Panc1 (cell line): ENCODE measurements at regions not wholly inside any gene's neighbourhood (a gene's known extent, or its start where the extent isn't known, plus 50 kb on each side); places are given as distances from the start of the nearest gene placed in this dataset.

ENCODE experiments used
- ATAC-seq: fragments of 200-7000 bp; cut with Tn5 transposase; 2 replicates; pipeline ENCODE4 v1.9.1; 2020; ENCODE audit warnings: mild to moderate bottlenecking, moderate library complexity
- BruUV-seq: library from RNA; stranded (reverse); fragments of 400-500 nt; replicated peaks from 2 replicates; lab custom pipeline; 2021; lab: Mats Ljungman, UMichigan
- CTCF ChIA-PET: fragments of 300-600 bp; sonication (Branson Sonifier 250); formaldehyde crosslinking; loops from one replicate; lab custom pipeline; 2022; ENCODE audit warnings: antibody characterized with exemption; lab: Charles Lee
- POLR2A ChIA-PET: fragments of 300-600 bp; sonication (Branson Sonifier 250); formaldehyde crosslinking; loops from one replicate; lab custom pipeline; 2022; ENCODE audit warnings: antibody characterized with exemption; lab: Charles Lee
- DNase-seq: peaks from one replicate; pipeline ENCODE4 v3.0.0-alpha.2; 2010; ENCODE audit warnings: low read depth, low spot score
- H3K27ac ChIP-seq: 2 replicates; pipeline ENCODE4 v1.5.1; 2011; ENCODE audit warnings: mild to moderate bottlenecking, low read length, inconsistent platforms
- H3K27me3 ChIP-seq: fragments of 200-500 bp; sonication (Bioruptor generic); 2 replicates; pipeline ENCODE4 v1.6.0; 2014; ENCODE audit warnings: low read length, inconsistent platforms; ENCODE audit not compliant: control insufficient read depth, insufficient read depth
- H3K36me3 ChIP-seq: fragments of 200-500 bp; sonication (Bioruptor generic); 2 replicates; pipeline ENCODE4 v1.5.1; 2014; ENCODE audit warnings: inconsistent platforms, mild to moderate bottlenecking, low read length, moderate library complexity; ENCODE audit not compliant: control insufficient read depth, insufficient read depth
- H3K4me1 ChIP-seq: 2 replicates; pipeline ENCODE4 v1.5.1; 2011; ENCODE audit warnings: inconsistent platforms, mild to moderate bottlenecking, low read length, moderate library complexity; ENCODE audit not compliant: control insufficient read depth, insufficient read depth
- H3K4me3 ChIP-seq, 2 experiments: 2 replicates each; pipeline ENCODE4 v1.5.1; 2011 to 2012; ENCODE audit warnings: low read depth in 2 of 2, low read length in 2 of 2, mild to moderate bottlenecking in 2 of 2, inconsistent platforms in 1 of 2, moderate library complexity in 1 of 2
- H3K9me3 ChIP-seq: fragments of 200-500 bp; sonication (Bioruptor generic); 2 replicates; pipeline ENCODE4 v1.5.1; 2014; ENCODE audit warnings: low read depth, mild to moderate bottlenecking, inconsistent platforms, low read length, moderate library complexity; ENCODE audit not compliant: control insufficient read depth, insufficient read depth
- POLR2AphosphoS5 ChIP-seq: IDR thresholded peaks from 2 replicates; pipeline ENCODE4 v1.6.1; 2012; ENCODE audit warnings: mild to moderate bottlenecking, low read depth, low read length, moderate library complexity
- SIN3A ChIP-seq: IDR thresholded peaks from 2 replicates; pipeline ENCODE4 v1.6.1; 2012; ENCODE audit warnings: low read depth, mild to moderate bottlenecking, low read length, moderate library complexity, borderline replicate concordance; ENCODE audit not compliant: insufficient read depth
- TCF7L2 ChIP-seq: IDR thresholded peaks from 2 replicates; pipeline ENCODE4 v1.6.1; 2011; ENCODE audit warnings: mild to moderate bottlenecking, low read depth, low read length, inconsistent platforms
- in situ Hi-C: cut with HindIII; loops from 2 replicates; pipeline ENCODE4 v1.10.0; 2016; ENCODE audit warnings: low sequenced_read_pairs, low pct_unique_long_range_greater_than_20kb
- intact Hi-C: fragments of 100-400 bp; cut with micrococcal nuclease; formaldehyde crosslinking; loops from one replicate; pipeline ENCODE4 v1.10.0; 2022; ENCODE audit not compliant: unreplicated experiment
- TF ChIP-seq, protein P1 (sequence below): fragments of 450-650 bp; IDR thresholded peaks from 2 replicates; pipeline ENCODE4 v1.5.1; 2017; ENCODE audit warnings: mild to moderate bottlenecking
- TF ChIP-seq, protein P2 (sequence below), 2 experiments: IDR thresholded peaks; 2 replicates each; pipeline ENCODE4 v1.6.1; 2011 to 2012; ENCODE audit warnings: low read depth in 2 of 2, control low read depth in 1 of 2, low read length in 1 of 2, mild to moderate bottlenecking in 1 of 2, moderate library complexity in 1 of 2; ENCODE audit not compliant: insufficient read depth in 1 of 2

DNA sequence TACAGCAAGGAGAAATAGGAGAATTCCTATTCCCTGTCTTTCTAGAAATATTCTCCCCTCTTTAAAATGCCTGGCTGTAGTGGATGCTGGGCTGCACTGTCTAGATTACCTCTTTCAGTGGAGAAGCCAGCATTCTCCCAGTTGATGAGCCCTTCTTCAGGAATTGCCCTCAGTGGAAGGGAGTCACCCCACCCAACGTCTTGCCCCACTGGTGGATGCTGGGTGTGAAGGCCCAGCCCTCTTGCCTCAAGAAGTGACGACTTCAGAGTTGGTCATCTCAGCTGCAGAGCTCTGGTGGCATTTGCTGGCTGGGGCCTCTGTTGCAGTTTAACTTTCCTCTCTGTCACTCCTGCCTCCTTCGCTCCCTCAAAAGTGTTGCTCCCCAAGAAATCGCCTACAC lies 248.2 kb downstream of the ATG4C start:
- Histone ChIP-seq H3K4me1 (no peaks in the 10 kb centered on the region), H3K9me3 (no peaks in the 10 kb centered on the region), H3K27me3 (no peaks in the 10 kb centered on the region), H3K36me3 (no peaks in the 10 kb centered on the region), H3K4me3 (no peak overlapping the region), H3K27ac (no peak overlapping the region)
- CTCF ChIA-PET, result no interaction called here
- BruUV-seq, result no TSS peak
- in situ Hi-C loops (no loop called here), intact Hi-C loops (no loop called here)
- POLR2A ChIA-PET, result no interaction called here
- TF ChIP-seq, protein P1, sequence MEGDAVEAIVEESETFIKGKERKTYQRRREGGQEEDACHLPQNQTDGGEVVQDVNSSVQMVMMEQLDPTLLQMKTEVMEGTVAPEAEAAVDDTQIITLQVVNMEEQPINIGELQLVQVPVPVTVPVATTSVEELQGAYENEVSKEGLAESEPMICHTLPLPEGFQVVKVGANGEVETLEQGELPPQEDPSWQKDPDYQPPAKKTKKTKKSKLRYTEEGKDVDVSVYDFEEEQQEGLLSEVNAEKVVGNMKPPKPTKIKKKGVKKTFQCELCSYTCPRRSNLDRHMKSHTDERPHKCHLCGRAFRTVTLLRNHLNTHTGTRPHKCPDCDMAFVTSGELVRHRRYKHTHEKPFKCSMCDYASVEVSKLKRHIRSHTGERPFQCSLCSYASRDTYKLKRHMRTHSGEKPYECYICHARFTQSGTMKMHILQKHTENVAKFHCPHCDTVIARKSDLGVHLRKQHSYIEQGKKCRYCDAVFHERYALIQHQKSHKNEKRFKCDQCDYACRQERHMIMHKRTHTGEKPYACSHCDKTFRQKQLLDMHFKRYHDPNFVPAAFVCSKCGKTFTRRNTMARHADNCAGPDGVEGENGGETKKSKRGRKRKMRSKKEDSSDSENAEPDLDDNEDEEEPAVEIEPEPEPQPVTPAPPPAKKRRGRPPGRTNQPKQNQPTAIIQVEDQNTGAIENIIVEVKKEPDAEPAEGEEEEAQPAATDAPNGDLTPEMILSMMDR, result no peak
- TF ChIP-seq, protein P2, sequence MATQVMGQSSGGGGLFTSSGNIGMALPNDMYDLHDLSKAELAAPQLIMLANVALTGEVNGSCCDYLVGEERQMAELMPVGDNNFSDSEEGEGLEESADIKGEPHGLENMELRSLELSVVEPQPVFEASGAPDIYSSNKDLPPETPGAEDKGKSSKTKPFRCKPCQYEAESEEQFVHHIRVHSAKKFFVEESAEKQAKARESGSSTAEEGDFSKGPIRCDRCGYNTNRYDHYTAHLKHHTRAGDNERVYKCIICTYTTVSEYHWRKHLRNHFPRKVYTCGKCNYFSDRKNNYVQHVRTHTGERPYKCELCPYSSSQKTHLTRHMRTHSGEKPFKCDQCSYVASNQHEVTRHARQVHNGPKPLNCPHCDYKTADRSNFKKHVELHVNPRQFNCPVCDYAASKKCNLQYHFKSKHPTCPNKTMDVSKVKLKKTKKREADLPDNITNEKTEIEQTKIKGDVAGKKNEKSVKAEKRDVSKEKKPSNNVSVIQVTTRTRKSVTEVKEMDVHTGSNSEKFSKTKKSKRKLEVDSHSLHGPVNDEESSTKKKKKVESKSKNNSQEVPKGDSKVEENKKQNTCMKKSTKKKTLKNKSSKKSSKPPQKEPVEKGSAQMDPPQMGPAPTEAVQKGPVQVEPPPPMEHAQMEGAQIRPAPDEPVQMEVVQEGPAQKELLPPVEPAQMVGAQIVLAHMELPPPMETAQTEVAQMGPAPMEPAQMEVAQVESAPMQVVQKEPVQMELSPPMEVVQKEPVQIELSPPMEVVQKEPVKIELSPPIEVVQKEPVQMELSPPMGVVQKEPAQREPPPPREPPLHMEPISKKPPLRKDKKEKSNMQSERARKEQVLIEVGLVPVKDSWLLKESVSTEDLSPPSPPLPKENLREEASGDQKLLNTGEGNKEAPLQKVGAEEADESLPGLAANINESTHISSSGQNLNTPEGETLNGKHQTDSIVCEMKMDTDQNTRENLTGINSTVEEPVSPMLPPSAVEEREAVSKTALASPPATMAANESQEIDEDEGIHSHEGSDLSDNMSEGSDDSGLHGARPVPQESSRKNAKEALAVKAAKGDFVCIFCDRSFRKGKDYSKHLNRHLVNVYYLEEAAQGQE (IDR thresholded peaks at IDR 0.05; ENCODE audit: insufficient read depth in 1 of 2, low read depth in 2 of 2, low read length in 1 of 2), result no peak
- TF ChIP-seq POLR2AphosphoS5, result no peak
- no peak for TF ChIP-seq TCF7L2
- no peak for TF ChIP-seq SIN3A
- DNase-seq (no peak), ATAC-seq (no peak)

DNA sequence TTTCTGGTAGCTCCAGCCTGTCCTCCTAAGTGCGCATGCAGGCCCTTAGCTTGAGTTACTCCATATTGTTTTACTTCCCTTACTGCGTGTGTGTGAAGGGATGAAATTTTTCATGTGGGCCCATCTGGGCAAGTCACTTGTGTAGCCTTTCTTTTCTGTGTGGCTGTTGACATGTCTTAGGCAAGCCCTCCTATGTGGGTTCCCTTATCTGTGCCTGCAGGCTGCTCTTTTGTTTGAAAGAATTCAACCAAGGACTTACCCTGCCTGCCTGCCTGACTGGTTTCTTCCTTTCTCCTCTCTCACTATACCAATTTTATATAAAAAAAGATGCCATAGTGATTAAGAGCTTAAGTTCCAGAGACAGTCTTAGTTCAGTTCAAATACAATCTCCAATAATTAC lies 249.3 kb downstream of the ATG4C start:
- in situ Hi-C loops, result no loop called here
- no peaks in the 10 kb centered on the region for H3K9me3 ChIP-seq
- no TSS peak for BruUV-seq
- H3K4me3 ChIP-seq, result no peak overlapping the region
- ChIA-PET CTCF (no interaction called here), POLR2A (no interaction called here)
- DNase-seq (no peak), ATAC-seq (no peak)
- H3K27me3 ChIP-seq, result no peaks in the 10 kb centered on the region
- intact Hi-C loops, result no loop called here
- TF ChIP-seq, protein P1, result no peak
- TF ChIP-seq, protein P2 (IDR thresholded peaks at IDR 0.05; ENCODE audit: insufficient read depth in 1 of 2, low read depth in 2 of 2, low read length in 1 of 2), result no peak
- TF ChIP-seq TCF7L2 (no peak), SIN3A (no peak), POLR2AphosphoS5 (no peak)
- H3K27ac ChIP-seq, result no peak overlapping the region
- no peaks in the 10 kb centered on the region for H3K36me3 ChIP-seq
- H3K4me1 ChIP-seq, result no peaks in the 10 kb centered on the region
